Suprapubic skin (tissue), 4 donors: ENCODE measurements at regions not wholly inside any gene's neighbourhood (a gene's known extent, or its start where the extent isn't known, plus 50 kb on each side); places are given as distances from the start of the nearest gene placed in this dataset.

Experiments
- DNase-seq, 2 donors: peaks; one replicate each; pipeline ENCODE4 v3.0.0-alpha.2; 2019; ENCODE audit warnings: low spot score in 2 of 2
- H3K27ac ChIP-seq: fragments of 200-600 bp; sonication (generic); one replicate; pipeline ENCODE4 v1.5.1; 2019
- H3K27me3 ChIP-seq: fragments of 200-600 bp; sonication (generic); one replicate; pipeline ENCODE4 v1.5.1; 2019
- H3K36me3 ChIP-seq: fragments of 200-600 bp; sonication (generic); one replicate; pipeline ENCODE4 v1.5.1; 2019
- H3K4me1 ChIP-seq: fragments of 200-600 bp; sonication (generic); one replicate; pipeline ENCODE4 v1.5.1; 2019
- H3K4me3 ChIP-seq: fragments of 200-600 bp; sonication (generic); one replicate; pipeline ENCODE4 v1.5.1; 2019; ENCODE audit warnings: mild to moderate bottlenecking
- H3K9me3 ChIP-seq: fragments of 200-600 bp; sonication (generic); one replicate; pipeline ENCODE4 v1.5.1; 2019
- EP300 ChIP-seq: sonication (generic); formaldehyde crosslinking; IDR thresholded peaks from one replicate; pipeline ENCODE4 v1.6.1; 2017; ENCODE audit warnings: antibody characterized with exemption
- POLR2A ChIP-seq, 2 donors: fragments of 450-650 bp; IDR thresholded peaks; one replicate each; pipeline ENCODE4 v1.6.1; 2017; ENCODE audit warnings: antibody characterized with exemption in 2 of 2, mild to moderate bottlenecking in 2 of 2, moderate library complexity in 2 of 2
- POLR2AphosphoS5 ChIP-seq, 3 donors: sonication (generic); formaldehyde crosslinking; IDR thresholded peaks; one replicate each; pipeline ENCODE4 v1.6.1; 2017; ENCODE audit warnings: antibody characterized with exemption in 3 of 3
- WGBS: methylation state at CpG from one replicate; pipeline ENCODE4 v1.1.5; 2018; 5-methylcytosine and 5-hydroxymethylcytosine counted together
- TF ChIP-seq, protein P1 (sequence below), 2 donors: fragments of 200-600 bp in 1 of 2; fragments of 450-650 bp in 1 of 2; sonication (generic) in 1 of 2; IDR thresholded peaks; one replicate each; pipeline ENCODE4 v1.5.1; 2016 to 2019; ENCODE audit warnings: antibody characterized with exemption in 2 of 2, mild to moderate bottlenecking in 1 of 2, moderate library complexity in 1 of 2

DNA sequence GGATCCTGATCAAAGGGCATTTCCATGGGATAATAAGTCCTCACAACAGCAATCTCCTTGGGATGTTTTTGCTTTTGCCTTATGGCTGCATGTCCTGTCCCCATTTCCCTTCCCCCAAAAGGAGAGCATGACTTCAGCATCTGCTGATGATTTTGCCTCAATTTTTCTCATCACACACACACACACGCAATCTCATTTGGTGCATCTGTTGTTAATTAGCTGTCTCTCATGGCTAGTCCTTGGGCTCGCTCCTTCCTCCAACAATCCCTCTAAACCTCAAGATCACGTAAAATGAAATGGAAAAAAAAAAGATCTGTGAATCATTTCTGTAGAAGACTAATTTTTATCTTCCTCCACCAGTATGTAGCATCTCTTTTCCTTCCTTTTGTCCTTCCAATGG, 153.6 kb downstream of the RBMX2 start:
- Histone ChIP-seq H3K4me3 (no peak overlapping the region), H3K36me3 (no peaks in the 10 kb centered on the region), H3K4me1 (no peaks in the 10 kb centered on the region), H3K27me3 (no peaks in the 10 kb centered on the region), H3K27ac (no peak overlapping the region), H3K9me3 (no peaks in the 10 kb centered on the region)
- TF ChIP-seq POLR2AphosphoS5 (IDR thresholded peaks at IDR 0.05) (no peak), EP300 (no peak), POLR2A (IDR thresholded peaks at IDR 0.05) (no peak)
- TF ChIP-seq, protein P1, sequence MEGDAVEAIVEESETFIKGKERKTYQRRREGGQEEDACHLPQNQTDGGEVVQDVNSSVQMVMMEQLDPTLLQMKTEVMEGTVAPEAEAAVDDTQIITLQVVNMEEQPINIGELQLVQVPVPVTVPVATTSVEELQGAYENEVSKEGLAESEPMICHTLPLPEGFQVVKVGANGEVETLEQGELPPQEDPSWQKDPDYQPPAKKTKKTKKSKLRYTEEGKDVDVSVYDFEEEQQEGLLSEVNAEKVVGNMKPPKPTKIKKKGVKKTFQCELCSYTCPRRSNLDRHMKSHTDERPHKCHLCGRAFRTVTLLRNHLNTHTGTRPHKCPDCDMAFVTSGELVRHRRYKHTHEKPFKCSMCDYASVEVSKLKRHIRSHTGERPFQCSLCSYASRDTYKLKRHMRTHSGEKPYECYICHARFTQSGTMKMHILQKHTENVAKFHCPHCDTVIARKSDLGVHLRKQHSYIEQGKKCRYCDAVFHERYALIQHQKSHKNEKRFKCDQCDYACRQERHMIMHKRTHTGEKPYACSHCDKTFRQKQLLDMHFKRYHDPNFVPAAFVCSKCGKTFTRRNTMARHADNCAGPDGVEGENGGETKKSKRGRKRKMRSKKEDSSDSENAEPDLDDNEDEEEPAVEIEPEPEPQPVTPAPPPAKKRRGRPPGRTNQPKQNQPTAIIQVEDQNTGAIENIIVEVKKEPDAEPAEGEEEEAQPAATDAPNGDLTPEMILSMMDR (IDR thresholded peaks at IDR 0.05): no peak
- 52% methylated on average over 3 of the region's 3 CpGs for WGBS
- no peak for DNase-seq

DNA sequence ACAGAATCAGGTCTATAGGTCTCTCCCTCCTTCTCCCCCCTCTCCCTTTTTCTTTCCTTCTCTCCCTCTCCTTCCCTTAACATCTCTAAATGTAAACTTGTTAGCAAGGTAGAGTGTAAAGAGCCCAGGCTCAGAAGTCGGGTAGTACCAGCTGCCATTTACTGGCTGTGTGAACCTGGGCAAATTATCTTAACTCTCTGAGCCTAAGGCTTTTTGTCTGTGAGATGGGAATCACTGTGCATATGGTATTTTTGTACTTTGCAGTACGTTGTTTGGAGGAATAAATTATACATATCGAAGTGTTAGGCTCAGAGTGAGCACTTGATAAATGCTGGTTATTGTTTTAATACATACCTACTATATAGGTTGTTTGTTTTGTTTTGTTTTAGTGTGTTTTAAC, 154.0 kb downstream of the RBMX2 start:
- DNase-seq: no peak
- H3K36me3 ChIP-seq: no peaks in the 10 kb centered on the region
- H3K4me3 ChIP-seq: no peak overlapping the region
- WGBS: 33% methylated on average over 3 of the region's 3 CpGs
- H3K9me3 ChIP-seq: no peaks in the 10 kb centered on the region
- no peak overlapping the region for H3K27ac ChIP-seq
- H3K4me1 ChIP-seq: no peaks in the 10 kb centered on the region
- TF ChIP-seq POLR2AphosphoS5 (IDR thresholded peaks at IDR 0.05) (no peak), EP300 (no peak), POLR2A (IDR thresholded peaks at IDR 0.05) (no peak)
- TF ChIP-seq, protein P1 (IDR thresholded peaks at IDR 0.05): no peak
- H3K27me3 ChIP-seq: no peaks in the 10 kb centered on the region

DNA sequence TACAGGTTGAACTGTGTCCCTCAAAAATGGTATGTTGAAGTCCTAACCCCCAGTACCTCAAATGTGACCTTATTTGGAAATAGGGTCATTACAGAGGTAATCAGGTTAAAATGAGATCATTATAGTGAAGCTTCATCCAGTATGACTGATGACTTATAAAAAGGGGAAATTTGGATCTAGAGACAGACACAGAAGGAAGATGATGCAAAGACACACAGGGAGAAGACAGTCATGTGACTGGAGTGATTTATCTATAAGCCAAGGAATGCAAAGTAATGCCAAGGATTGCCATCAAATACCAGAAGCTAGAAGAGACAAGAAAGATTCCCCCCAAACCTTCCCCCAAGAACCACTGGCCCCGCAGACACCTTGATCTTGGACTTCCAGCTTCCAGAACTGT, 155.2 kb downstream of the RBMX2 start:
- DNase-seq: no peak
- 76% methylated on average over 1 of the region's 1 CpG for WGBS
- Histone ChIP-seq H3K4me3 (no peak overlapping the region), H3K9me3 (no peaks in the 10 kb centered on the region), H3K27ac (no peak overlapping the region), H3K36me3 (no peaks in the 10 kb centered on the region), H3K4me1 (no peaks in the 10 kb centered on the region), H3K27me3 (no peaks in the 10 kb centered on the region)
- TF ChIP-seq, protein P1 (IDR thresholded peaks at IDR 0.05): no peak
- TF ChIP-seq POLR2A (IDR thresholded peaks at IDR 0.05): no peak
- no peak for TF ChIP-seq POLR2AphosphoS5 (IDR thresholded peaks at IDR 0.05)
- no peak for TF ChIP-seq EP300

DNA sequence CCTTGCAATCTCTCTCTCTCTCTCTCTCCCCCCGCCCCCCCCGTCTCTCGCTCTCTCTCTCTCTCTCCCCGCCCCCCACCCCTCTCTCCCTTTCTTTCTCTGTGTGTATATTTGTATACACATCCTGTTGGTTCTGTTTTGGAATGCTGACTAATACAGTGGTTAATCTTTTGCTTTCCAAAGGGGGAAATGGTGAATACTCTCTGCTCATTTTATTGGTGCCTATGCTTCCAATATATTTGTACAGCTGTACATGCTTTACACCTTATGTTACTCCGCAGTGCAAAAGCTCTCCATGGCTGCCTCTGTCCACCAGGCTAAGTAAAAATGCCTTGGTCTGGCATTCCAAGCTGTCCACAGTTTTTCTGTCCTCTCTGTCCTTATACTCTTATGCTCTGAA, 158.8 kb downstream of the RBMX2 start:
- Histone ChIP-seq H3K27me3 (no peaks in the 10 kb centered on the region), H3K36me3 (no peaks in the 10 kb centered on the region), H3K27ac (no peak overlapping the region), H3K9me3 (no peaks in the 10 kb centered on the region), H3K4me3 (no peak overlapping the region), H3K4me1 (no peaks in the 10 kb centered on the region)
- DNase-seq: no peak
- 82% methylated on average over 5 of the region's 5 CpGs for WGBS
- TF ChIP-seq, protein P1 (IDR thresholded peaks at IDR 0.05): no peak
- TF ChIP-seq EP300 (no peak), POLR2AphosphoS5 (IDR thresholded peaks at IDR 0.05) (no peak)

DNA sequence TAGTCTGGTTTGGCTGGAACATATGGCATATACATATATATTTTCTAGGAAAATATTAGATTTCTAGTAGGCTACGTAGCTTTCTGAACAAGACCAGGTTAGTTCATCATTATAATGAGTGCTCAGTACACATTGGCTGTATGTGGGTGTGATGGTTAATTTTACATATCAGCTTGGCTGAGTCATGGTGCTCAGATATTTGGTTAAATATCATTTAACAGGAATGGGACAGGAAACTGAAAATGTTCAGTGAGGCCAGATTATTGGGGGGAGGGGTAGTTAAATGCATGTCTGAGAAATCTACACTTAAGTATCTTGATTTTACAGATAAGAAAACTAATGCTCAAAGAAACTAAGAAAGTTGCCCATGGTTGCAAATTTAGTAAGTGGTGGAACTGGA, 160.1 kb downstream of the RBMX2 start:
- TF ChIP-seq POLR2AphosphoS5 (IDR thresholded peaks at IDR 0.05) (no peak), POLR2A (IDR thresholded peaks at IDR 0.05) (no peak), EP300 (no peak)
- TF ChIP-seq, protein P1 (IDR thresholded peaks at IDR 0.05): no peak
- DNase-seq: no peak
- H3K4me3 ChIP-seq: no peak overlapping the region

More for the DNA sequence above, 160.1 kb downstream of the RBMX2 start:
- Histone ChIP-seq H3K27me3 (no peaks in the 10 kb centered on the region), H3K4me1 (no peaks in the 10 kb centered on the region), H3K9me3 (no peaks in the 10 kb centered on the region), H3K36me3 (no peaks in the 10 kb centered on the region), H3K27ac (no peak overlapping the region)
- 88% methylated on average over 1 of the region's 1 CpG for WGBS
